ENCODE measurements at regions not wholly inside any gene's neighbourhood (a gene's known extent, or its start where the extent isn't known, plus 50 kb on each side); places are given as distances from the start of the nearest gene placed in this dataset.

DNA sequence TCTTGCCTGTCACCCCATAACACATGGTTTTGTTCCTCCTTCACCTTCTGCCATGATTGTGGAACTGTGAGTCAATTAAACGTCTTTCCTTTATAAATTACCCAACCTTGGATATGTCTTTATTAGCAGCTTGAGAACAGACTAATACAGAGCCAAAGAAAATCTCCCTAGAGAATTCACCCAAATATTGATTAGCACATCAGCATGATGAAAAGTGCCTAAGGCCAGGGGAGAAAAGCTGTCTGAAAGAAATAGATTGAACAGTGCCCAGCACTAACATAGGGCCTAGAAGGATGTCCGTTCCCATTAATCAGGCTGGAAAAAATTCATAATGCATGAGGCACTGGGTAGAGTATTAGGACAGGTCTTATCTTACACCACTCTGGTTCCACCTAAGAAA is 111.9 kb upstream of the CALN1 start:
- DNase-seq, result no peak

DNA sequence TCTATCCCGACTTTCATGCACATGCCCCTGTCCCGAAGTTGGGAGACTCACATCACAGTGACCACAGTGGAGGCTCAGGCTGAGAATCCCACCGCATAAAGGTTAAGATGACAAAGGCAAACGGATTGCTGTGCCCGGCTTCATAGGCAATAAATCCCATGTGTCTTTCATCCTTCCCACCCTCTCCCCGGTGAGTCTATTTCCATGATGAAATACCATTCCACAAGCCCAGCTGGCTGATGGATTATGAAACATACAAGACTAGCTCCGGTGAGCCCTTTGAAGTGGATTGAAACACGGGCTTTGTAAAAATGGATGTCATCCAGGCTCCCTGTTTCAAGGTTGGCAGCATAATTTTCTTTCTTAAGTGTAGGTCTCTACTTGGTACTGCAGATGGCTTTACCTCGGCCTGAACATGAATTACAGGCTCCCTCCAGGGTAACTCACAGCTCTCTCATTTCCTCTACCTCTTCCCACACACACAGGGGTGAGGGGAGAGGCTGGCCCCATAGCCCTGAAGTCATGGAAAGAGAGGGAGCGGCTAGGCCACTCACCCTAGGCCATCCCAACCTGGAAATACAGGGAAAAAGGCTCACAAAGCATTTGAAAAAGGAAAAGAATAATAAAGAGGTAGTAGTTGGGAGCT is 92.0 kb upstream of the CALN1 start:
- DNase-seq, result no peak

DNA sequence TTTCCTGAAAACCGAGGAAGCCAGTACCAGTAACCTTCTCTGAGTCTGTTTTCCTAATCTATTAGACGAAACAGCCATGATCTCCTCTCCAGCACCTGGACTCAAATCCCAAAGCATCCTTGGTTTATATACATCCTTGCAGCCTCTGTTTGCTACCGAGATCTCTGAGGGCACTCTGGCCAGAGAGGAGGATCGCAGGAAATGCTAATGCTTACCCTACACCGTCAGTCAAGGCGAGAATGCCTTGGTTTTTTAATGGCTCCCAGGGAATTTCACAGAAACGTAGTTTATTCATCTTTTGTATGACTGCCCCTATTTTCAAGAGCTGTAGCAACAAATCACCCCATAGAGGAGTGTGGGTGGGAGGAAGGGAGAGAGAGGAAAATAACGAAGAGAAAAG is 91.5 kb upstream of the CALN1 start:
- no peak for DNase-seq

DNA sequence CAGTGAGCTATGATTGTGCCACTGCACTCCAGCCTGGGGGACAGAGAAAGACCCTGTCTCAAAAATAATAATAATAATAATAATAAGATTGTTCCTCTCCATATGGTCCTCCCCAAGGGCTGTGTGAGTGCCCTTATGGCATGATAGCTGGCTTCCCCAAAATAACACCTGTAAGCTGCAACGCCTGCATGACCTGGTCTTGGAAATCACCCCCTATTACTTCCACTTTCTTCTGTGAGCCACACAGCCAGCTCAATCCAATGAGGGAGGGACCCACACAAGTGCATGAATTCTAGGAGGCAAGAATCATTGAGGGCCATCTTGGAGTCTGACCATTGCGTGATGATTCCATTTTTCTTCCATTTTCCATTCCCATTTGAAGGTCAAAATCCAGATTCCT is 82.7 kb upstream of the CALN1 start:
- DNase-seq, result no peak

DNA sequence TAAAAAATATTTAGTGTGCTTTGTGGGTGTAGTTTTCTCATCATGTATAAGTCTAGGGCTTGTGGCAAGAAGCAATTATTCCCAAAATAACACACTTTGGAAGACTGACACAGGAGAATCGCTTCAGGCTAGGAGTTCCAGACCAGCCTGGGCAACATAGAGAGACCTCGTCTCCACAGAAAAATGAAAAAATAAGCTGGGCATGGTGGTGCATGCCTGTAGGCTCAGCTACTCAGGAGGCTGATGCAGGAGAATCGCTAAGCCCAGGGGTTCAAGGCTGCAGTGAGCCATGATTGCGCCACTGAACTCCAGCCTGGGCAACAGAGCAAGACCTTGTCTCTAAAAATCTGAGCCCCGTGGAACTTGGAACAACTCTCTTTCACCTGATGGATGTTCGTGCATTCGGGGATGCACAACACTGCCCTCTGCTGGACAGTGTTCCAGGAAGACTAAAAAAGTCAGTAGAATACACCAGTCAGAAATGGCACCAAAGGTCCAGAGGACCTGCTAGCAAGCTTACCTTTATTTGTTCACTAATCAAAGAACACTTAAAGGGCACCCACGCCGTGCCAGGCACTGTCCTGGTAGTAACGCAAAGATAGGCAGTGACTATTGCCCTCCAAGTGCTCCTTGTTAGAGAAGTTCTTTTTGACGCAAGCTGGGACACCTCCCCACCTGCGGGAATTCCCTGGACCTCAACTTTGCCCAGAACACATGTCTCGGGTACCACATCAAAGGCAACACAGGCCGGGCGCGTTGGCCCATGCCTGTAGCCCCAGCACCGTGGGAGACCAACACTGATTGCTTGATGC is 81.9 kb upstream of the CALN1 start:
- DNase-seq, result peak; percentile 79

DNA sequence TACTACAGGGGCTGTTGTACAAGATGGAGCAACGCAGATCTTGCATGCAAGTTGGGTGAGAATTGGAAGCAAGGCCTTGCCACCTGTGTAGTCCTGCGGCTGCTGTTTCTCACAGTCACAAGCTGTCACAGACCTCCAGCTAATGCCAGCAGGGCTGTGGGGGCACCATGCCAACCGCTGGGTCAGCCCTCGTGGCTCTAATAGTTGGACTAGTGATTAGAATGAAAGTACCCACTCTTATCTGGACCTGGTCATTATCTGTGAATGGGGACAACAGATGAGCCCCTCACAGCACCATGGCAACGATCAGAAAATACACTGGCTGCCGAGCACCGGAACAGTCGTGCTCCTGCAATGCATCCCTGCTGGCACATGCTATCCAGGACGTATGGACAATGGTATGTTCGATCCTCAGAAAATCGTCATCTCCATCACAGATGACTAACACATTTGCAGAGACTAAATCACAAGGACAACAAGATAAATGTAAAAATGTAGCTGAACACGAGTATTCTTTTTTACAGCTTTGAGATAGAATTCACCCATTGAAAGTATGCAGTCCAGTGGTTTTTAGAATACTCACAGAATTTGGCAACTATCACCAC is 80.4 kb upstream of the CALN1 start:
- no peak for DNase-seq

DNA sequence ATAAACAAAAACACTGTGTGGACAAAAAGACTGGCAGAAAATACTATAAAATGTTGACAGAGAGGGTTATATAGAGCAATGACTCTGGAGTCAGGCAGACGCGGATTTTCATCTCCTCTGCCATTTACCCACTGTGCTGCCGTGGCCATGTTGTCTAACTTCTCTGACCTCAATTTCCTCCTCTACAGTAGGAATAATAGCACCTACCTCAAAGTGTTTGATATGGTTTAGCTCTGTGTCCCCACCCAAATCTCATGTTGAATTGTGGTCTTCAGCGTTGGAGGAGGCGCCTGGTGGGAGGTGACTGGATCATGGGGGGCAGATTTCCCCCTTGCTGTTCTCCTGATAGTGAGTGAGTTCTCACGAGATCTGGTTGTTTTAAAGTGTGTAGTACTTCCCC is 78.2 kb upstream of the CALN1 start:
- no peak for DNase-seq

DNA sequence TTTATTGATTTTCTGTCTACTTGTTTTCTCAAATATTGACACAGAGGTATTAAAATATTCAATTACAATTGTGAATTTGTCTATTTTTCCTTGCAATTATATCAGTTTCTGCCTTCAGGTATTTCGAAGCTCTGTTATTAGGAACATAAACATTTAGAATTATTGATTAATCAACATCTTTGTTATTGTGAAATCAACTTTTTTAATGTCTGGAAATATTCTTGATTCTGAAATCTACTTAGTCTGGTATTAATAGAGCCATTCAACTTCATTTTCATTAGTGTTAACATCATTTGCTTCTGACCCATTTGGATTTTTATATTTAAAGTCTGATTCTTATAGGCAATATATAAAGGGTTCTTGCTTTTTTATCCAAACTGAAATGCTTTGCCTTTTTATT is 69.8 kb upstream of the CALN1 start:
- DNase-seq, result no peak

DNA sequence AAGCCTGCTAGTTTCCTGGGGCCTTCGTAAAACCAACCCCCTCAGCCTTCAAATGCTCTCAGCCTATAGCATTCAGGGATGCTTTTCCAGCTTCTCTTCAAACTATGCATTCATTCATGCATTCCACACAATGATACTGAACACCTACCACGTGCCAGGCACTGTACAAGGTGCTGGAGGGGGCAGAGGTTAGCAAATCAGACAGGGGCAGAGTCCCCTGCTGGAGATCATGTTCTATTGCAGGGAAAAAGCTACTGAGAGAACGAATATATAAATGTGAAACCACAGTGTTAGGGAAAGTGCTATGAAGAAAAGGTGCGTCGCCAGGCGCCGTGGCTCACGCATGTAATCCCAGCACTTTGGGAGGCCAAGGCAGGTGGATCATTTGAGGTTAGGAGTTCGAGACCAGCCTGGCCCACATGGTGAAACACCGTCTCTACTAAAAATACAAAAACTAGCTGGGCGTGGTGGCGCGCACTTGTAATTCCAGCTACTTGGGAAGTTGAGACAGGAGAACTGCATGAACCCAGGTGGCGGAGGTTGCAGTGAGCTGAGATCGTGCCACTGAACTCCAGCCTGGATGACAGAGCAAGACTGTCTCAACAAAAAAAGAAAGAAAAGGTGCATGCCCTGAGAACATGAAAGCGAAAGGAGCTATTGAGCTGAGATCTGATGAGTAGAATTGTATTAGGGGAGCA is 64.6 kb upstream of the CALN1 start:
- DNase-seq, result no peak

DNA sequence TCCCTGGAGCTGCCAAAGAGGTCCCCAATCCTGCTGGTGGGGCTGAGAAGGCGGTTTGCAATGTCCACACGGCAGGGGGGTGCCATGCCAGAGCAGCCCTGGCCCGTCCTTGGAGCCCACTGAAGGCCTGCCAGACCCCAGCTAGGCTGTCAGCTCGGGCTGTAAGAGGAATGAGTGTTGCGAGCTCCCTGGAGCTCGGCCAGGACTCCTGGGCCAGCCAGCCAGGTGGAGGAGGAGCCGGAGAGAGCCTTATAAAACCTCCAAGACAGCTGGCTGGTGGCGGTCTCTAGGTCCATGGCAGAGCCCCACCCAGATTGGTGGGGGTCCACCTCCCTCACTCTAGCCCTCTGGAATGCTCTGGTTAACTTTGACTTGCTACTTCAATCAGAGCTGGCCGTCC is 55.1 kb upstream of the CALN1 start:
- DNase-seq, result no peak

DNA sequence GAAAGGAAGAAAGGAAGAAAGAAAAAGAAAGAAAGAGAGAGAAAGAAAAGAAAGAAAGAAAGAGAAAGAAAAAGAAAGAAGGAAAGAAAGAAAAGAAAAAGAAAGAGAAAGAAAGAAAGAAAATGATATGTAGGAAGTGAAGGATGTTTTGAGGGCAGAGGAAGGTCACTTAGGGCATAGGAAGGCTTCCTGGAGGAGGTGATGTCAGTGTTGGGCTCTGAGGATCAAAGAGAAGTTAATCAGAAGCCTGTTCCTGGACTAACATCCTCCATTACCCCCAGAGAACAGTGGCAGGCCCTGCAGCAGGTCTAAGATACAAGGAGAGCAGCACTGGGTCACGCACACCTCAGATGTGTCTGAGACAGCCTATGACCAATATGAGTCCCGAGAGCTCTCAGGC is 54.7 kb upstream of the CALN1 start:
- DNase-seq, result no peak

DNA sequence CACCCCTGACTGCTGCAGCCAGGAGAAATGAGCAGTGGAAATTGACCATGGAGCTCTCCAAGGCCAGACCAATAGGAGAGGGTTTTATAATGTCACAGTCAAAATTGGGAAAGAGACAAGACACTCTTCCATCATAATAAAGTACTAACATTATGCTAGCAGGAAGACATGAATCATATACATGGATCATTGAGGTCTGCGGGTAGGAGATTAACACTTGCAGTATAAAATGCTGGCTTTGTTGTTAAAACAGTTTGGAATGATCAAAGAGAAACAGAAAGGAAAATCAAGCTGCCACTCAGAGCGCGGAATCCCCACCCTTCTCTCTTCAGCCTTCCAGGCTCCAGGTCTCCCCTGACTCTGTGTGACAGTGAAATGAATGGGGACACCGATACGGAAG is 53.4 kb upstream of the CALN1 start:
- peak; percentile 16 for DNase-seq

DNA sequence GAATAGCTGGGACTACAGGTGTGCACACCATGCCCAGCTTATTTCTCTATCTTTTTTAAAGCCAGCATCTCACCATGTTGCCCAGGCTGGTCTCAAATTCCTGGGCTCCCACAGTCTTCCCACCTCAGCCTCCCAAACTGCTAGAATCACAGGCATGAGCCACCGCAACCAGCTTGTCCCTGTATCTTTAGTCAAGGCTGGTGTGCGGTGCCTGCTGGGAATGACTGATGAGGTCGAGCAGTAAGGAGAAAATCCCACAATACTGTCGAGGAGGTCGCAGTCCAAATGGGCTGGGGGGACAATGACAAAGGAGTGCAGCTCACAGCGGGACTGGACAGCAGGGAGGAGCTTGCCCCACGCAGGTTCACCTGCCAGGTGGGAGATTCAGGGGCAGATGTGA is 50.2 kb upstream of the CALN1 start:
- no peak for DNase-seq
